Mesenchymal stem cell (in vitro differentiated cells and primary cell): ENCODE measurements at regions not wholly inside any gene's neighbourhood (a gene's known extent, or its start where the extent isn't known, plus 50 kb on each side); places are given as distances from the start of the nearest gene placed in this dataset.

Source experiments
- DNase-seq: peaks from one replicate; pipeline ENCODE4 v3.0.0-alpha.2; 2013
- H2AFZ ChIP-seq: one replicate; pipeline ENCODE4 v1.6.1; 2013; ENCODE audit warnings: low read depth, mild to moderate bottlenecking, control low read depth, inconsistent platforms, low read length, moderate library complexity
- H2AK5ac ChIP-seq: 2 replicates; pipeline ENCODE4 v1.6.1; 2013; ENCODE audit warnings: low read length, moderate library complexity, mild to moderate bottlenecking, inconsistent platforms; ENCODE audit not compliant: severe bottlenecking
- H2BK120ac ChIP-seq: one replicate; pipeline ENCODE4 v1.6.1; 2013; ENCODE audit warnings: low read depth, mild to moderate bottlenecking, inconsistent platforms, low read length, moderate library complexity
- H2BK12ac ChIP-seq, 2 experiments: one replicate each; pipeline ENCODE4 v1.6.1; 2013; ENCODE audit warnings: inconsistent platforms in 2 of 2, low read length in 2 of 2, mild to moderate bottlenecking in 2 of 2, moderate library complexity in 2 of 2, control low read depth in 1 of 2
- H2BK15ac ChIP-seq: one replicate; pipeline ENCODE4 v1.6.1; 2013; ENCODE audit warnings: mild to moderate bottlenecking, low read depth, inconsistent platforms; ENCODE audit not compliant: poor library complexity, severe bottlenecking
- H2BK5ac ChIP-seq: 2 replicates; pipeline ENCODE4 v1.6.1; 2013; ENCODE audit warnings: low read depth, mild to moderate bottlenecking, low read length, control low read depth, inconsistent platforms; ENCODE audit not compliant: poor library complexity, severe bottlenecking
- H3K14ac ChIP-seq, 2 experiments: one replicate each; pipeline ENCODE4 v1.6.1; 2013; ENCODE audit warnings: inconsistent platforms in 2 of 2, low read length in 2 of 2, control low read depth in 1 of 2, mild to moderate bottlenecking in 1 of 2, moderate library complexity in 1 of 2
- H3K18ac ChIP-seq, 2 experiments: one replicate each; pipeline ENCODE4 v1.6.1; 2013; ENCODE audit warnings: inconsistent platforms in 2 of 2, low read length in 2 of 2, control low read depth in 1 of 2, low read depth in 1 of 2, mild to moderate bottlenecking in 1 of 2
- H3K23ac ChIP-seq, 2 experiments: one replicate each; pipeline ENCODE4 v1.6.1; 2013; ENCODE audit warnings: inconsistent platforms in 2 of 2, low read length in 2 of 2, mild to moderate bottlenecking in 2 of 2, moderate library complexity in 2 of 2, control low read depth in 1 of 2
- H3K27ac ChIP-seq: 2 replicates; pipeline ENCODE4 v1.5.1; 2013; ENCODE audit warnings: mild to moderate bottlenecking, moderate library complexity, low read length, control low read depth, inconsistent platforms; ENCODE audit not compliant: poor library complexity, severe bottlenecking
- H3K27me3 ChIP-seq, 2 experiments: 2 replicates each; pipeline versions ENCODE4 v1.6.1 to v1.7.0; 2013; ENCODE audit warnings: low read length in 2 of 2, mild to moderate bottlenecking in 2 of 2, moderate library complexity in 2 of 2, control low read depth in 1 of 2, inconsistent platforms in 1 of 2; ENCODE audit not compliant: control insufficient read depth in 1 of 2, insufficient read depth in 1 of 2
- H3K36me3 ChIP-seq, 2 experiments: 2 replicates each; pipeline versions ENCODE4 v1.6.1 to v1.7.0; 2013; ENCODE audit warnings: low read length in 2 of 2, control low read depth in 1 of 2, inconsistent platforms in 1 of 2, low read depth in 1 of 2, mild to moderate bottlenecking in 1 of 2; ENCODE audit not compliant: insufficient read depth in 2 of 2, control insufficient read depth in 1 of 2
- H3K4ac ChIP-seq, 2 experiments: one replicate each; pipeline ENCODE4 v1.6.1; 2013; ENCODE audit warnings: inconsistent platforms in 2 of 2, low read length in 2 of 2, mild to moderate bottlenecking in 2 of 2, moderate library complexity in 2 of 2, control low read depth in 1 of 2, low read depth in 1 of 2
- H3K4me1 ChIP-seq: 2 replicates; pipeline ENCODE4 v1.6.1; 2013; ENCODE audit warnings: low read depth, low read length, control low read depth; ENCODE audit not compliant: control insufficient read depth, insufficient read depth
- H3K4me2 ChIP-seq: 2 replicates; pipeline ENCODE4 v1.6.1; 2013; ENCODE audit warnings: low read length, mild to moderate bottlenecking, inconsistent platforms; ENCODE audit not compliant: poor library complexity, severe bottlenecking
- H3K4me3 ChIP-seq, 2 experiments: 2 replicates each; pipeline versions ENCODE4 v1.5.1 to v1.7.0; 2013; ENCODE audit warnings: low read length in 2 of 2, mild to moderate bottlenecking in 2 of 2, control low read depth in 1 of 2, low read depth in 1 of 2; ENCODE audit not compliant: insufficient read depth in 1 of 2
- H3K79me1 ChIP-seq: replicated peaks from 2 replicates; pipeline ENCODE4 v1.6.1; 2013; ENCODE audit warnings: mild to moderate bottlenecking, control low read depth, low read length, inconsistent platforms; ENCODE audit not compliant: poor library complexity, severe bottlenecking
- H3K9ac ChIP-seq: 2 replicates; pipeline ENCODE4 v1.7.0; 2013; ENCODE audit warnings: mild to moderate bottlenecking, low read length, moderate library complexity
- H3K9me3 ChIP-seq: 2 replicates; pipeline ENCODE4 v1.7.0; 2013; ENCODE audit warnings: mild to moderate bottlenecking, low read length; ENCODE audit not compliant: control insufficient read depth
- H4K8ac ChIP-seq: one replicate; pipeline ENCODE4 v1.6.1; 2013; ENCODE audit warnings: inconsistent platforms, mild to moderate bottlenecking, low read length, moderate library complexity
- H4K91ac ChIP-seq: one replicate; pipeline ENCODE4 v1.6.1; 2013; ENCODE audit warnings: mild to moderate bottlenecking, low read length, inconsistent platforms
- WGBS: methylation state at CpG from one replicate; pipeline ENCODE4 v1.1.7; 2013; ENCODE audit warnings: mixed read lengths; 5-methylcytosine and 5-hydroxymethylcytosine counted together

DNA sequence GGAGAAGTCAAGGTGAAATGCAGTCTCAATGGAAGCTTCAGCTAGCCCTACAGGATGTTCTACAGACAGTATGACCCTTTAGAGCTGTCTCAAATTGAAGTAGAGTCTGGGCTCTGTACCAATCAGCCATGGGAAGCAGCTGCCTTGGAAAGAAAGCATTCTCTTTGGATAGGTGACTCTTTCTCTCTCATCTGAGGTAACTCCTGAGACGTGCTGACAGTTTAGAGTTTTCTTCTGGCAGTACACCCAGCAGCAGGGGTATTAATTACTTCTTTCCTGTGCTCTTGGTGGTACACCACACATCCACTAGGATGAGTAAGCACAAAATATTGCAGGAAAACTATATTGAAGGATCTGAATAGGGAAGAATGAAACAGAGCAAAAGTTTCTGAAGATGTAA, 329.6 kb upstream of the RGMB start:
- H2BK12ac ChIP-seq = no peak overlapping the region
- H3K9ac ChIP-seq = no peak overlapping the region
- no peak overlapping the region for H3K4me2 ChIP-seq
- no peaks in the 10 kb centered on the region for H3K4me1 ChIP-seq
- no peak overlapping the region for H2AFZ ChIP-seq
- no peak overlapping the region for H3K4ac ChIP-seq
- no peaks in the 10 kb centered on the region for H3K27me3 ChIP-seq
- H3K18ac ChIP-seq = no peak overlapping the region
- H3K23ac ChIP-seq = no peak overlapping the region
- 75% methylated on average over 1 of the region's 1 CpG for WGBS
- no peak overlapping the region for H2BK5ac ChIP-seq
- no peak overlapping the region for H3K27ac ChIP-seq
- no peak overlapping the region for H3K14ac ChIP-seq
- H3K4me3 ChIP-seq = no peak overlapping the region
- H3K9me3 ChIP-seq = peaks cover 18% of the 10 kb centered on the region
- no peak overlapping the region for H4K91ac ChIP-seq
- no peak overlapping the region for H4K8ac ChIP-seq
- H3K36me3 ChIP-seq = no peaks in the 10 kb centered on the region
- no peak overlapping the region for H2AK5ac ChIP-seq
- no peak overlapping the region for H2BK120ac ChIP-seq
- no peak overlapping the region for H2BK15ac ChIP-seq
- DNase-seq = no peak
- H3K79me1 ChIP-seq = no peaks in the 10 kb centered on the region

DNA sequence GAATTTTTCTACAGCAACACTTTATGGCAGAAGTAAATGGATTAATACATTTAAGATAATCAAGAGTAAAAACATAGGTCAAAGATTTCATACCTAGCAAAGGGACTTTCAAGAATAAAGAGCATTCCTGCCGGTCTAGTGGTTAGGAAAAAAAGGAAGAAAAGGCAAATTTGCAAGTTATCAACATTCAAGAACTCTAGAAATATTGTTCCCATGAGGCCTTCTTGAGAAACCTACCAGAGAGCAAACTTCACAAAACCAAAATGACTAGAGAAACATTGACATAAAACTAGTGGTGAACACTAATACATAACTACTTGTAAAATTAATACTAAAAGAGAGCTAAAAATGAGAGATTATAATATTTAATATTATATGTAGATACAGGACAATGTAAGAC, 320.2 kb upstream of the RGMB start:
- H2AK5ac ChIP-seq = no peak overlapping the region
- no peak overlapping the region for H2BK5ac ChIP-seq
- H3K27me3 ChIP-seq = no peaks in the 10 kb centered on the region
- no peaks in the 10 kb centered on the region for H3K4me1 ChIP-seq
- no peaks in the 10 kb centered on the region for H3K9me3 ChIP-seq
- no peak overlapping the region for H3K4me3 ChIP-seq
- H3K23ac ChIP-seq = no peak overlapping the region
- H3K4me2 ChIP-seq = no peak overlapping the region
- no peak overlapping the region for H2BK120ac ChIP-seq
- H2BK12ac ChIP-seq = no peak overlapping the region
- no peak overlapping the region for H3K14ac ChIP-seq
- H3K27ac ChIP-seq = no peak overlapping the region
- H2AFZ ChIP-seq = no peak overlapping the region
- no peaks in the 10 kb centered on the region for H3K79me1 ChIP-seq
- H3K36me3 ChIP-seq = no peaks in the 10 kb centered on the region
- H4K91ac ChIP-seq = no peak overlapping the region
- no peak overlapping the region for H2BK15ac ChIP-seq
- no peak overlapping the region for H3K4ac ChIP-seq
- DNase-seq = no peak
- H4K8ac ChIP-seq = no peak overlapping the region
- peak overlapping the region; percentile 87 for H3K9ac ChIP-seq
- WGBS = no CpG with 5 or more reads among the region's 1 CpG
- H3K18ac ChIP-seq = no peak overlapping the region

DNA sequence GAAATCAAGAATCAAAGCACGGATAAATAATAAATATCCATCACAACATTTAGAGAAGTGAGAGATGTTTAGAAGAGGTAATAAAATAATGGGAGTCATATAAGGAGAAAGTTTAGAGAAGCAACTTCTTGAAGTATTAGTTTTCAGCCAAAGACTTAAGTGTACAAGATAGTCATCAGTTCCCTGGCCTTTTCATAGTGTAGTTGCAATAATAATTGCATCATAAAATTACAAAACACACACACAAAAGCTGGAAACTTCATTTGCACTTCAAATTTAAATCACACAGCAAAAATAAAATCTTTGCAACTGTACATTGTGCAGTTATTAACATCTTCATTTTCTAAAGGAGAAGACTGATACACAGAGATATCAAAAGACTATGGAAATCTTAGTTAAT, 319.1 kb upstream of the RGMB start:
- no peak overlapping the region for H3K14ac ChIP-seq
- no CpG with 5 or more reads among the region's 1 CpG for WGBS
- H3K23ac ChIP-seq = no peak overlapping the region
- H3K36me3 ChIP-seq = no peaks in the 10 kb centered on the region
- no peak overlapping the region for H3K27ac ChIP-seq
- no peak overlapping the region for H2BK12ac ChIP-seq
- peak overlapping the region; percentile 87 for H3K9ac ChIP-seq
- H4K91ac ChIP-seq = no peak overlapping the region
- no peak overlapping the region for H2BK5ac ChIP-seq
- H3K9me3 ChIP-seq = no peaks in the 10 kb centered on the region
- no peak overlapping the region for H3K18ac ChIP-seq
- H2AK5ac ChIP-seq = no peak overlapping the region
- no peak overlapping the region for H2AFZ ChIP-seq
- no peaks in the 10 kb centered on the region for H3K4me1 ChIP-seq
- no peak overlapping the region for H3K4me3 ChIP-seq
- H3K4me2 ChIP-seq = no peak overlapping the region
- no peak overlapping the region for H3K4ac ChIP-seq
- no peak overlapping the region for H2BK15ac ChIP-seq
- peak; percentile 35 for DNase-seq
- no peak overlapping the region for H2BK120ac ChIP-seq
- no peaks in the 10 kb centered on the region for H3K79me1 ChIP-seq
- H3K27me3 ChIP-seq = no peaks in the 10 kb centered on the region
- H4K8ac ChIP-seq = no peak overlapping the region

DNA sequence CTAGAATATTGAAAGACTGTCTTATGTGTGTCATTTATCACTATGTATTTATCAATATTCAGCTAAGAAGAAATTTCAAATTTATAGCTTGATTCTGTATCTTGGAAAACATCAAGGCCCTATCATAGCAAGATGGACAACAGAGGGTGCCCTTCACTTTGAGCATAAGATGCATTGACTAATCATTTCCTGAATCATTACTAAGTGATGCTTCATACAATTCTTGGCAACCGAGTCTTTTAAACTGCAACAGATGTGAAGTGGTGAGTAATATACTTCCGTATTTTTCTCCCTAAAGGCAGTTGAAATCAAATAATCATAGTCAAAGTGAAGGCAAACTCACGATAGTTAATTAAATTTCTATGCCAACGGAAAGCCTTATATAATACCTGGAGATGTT, 318.6 kb upstream of the RGMB start:
- Histone ChIP-seq H2BK5ac (no peak overlapping the region), H3K36me3 (no peaks in the 10 kb centered on the region), H2BK15ac (no peak overlapping the region), H3K9me3 (no peaks in the 10 kb centered on the region), H2BK120ac (no peak overlapping the region), H3K9ac (peak overlapping the region; percentile 87), H3K4me1 (no peaks in the 10 kb centered on the region), H3K27me3 (no peaks in the 10 kb centered on the region), H3K4me3 (peak overlapping the region in 1 of 2 experiments; percentile 47), H2AK5ac (no peak overlapping the region), H3K27ac (peak overlapping the region; percentile 63), H3K79me1 (no peaks in the 10 kb centered on the region), H3K4me2 (no peak overlapping the region), H3K18ac (no peak overlapping the region), H4K91ac (no peak overlapping the region), H3K4ac (no peak overlapping the region), H2BK12ac (no peak overlapping the region), H4K8ac (no peak overlapping the region), H2AFZ (no peak overlapping the region), H3K23ac (no peak overlapping the region), H3K14ac (no peak overlapping the region)
- no CpG with 5 or more reads among the region's 4 CpGs for WGBS
- DNase-seq = peak; percentile 83
